Adrenal gland (tissue), 9 donors: ENCODE measurements at regions not wholly inside any gene's neighbourhood (a gene's known extent, or its start where the extent isn't known, plus 50 kb on each side); places are given as distances from the start of the nearest gene placed in this dataset.

Experiments used
- DNase-seq, 7 donors: peaks; one replicate each; pipeline ENCODE4 v3.0.0-alpha.2; 2019 to 2020
- H3K27ac ChIP-seq, 5 donors: fragments of 200-600 bp; sonication (generic) in 4 of 5; 1 replicate in 3 of 5; 2 replicates in 2 of 5; pipeline versions ENCODE4 v1.5.1 to v1.8.0; 2016 to 2020; ENCODE audit warnings: mild to moderate bottlenecking in 1 of 5
- H3K27me3 ChIP-seq: fragments of 200-600 bp; 2 replicates; pipeline ENCODE4 v1.8.0; 2021
- H3K36me3 ChIP-seq, 2 donors: fragments of 200-600 bp; replicated peaks in 1 of 2; 1 replicate in 1 of 2; 2 replicates in 1 of 2; pipeline versions ENCODE4 v1.5.1 to v1.8.0; 2018 to 2022
- H3K4me1 ChIP-seq, 2 donors: fragments of 200-600 bp; replicated peaks in 1 of 2; 1 replicate in 1 of 2; 2 replicates in 1 of 2; pipeline versions ENCODE4 v1.5.1 to v1.8.0; 2018 to 2021
- H3K4me3 ChIP-seq, 4 donors: fragments of 200-600 bp; sonication (generic) in 3 of 4; one replicate each; pipeline ENCODE4 v1.5.1; 2016 to 2018
- H3K9me3 ChIP-seq, 3 donors: fragments of 200-600 bp; sonication (generic) in 1 of 3; replicated peaks in 1 of 3; 1 replicate in 2 of 3; 2 replicates in 1 of 3; pipeline versions ENCODE4 v1.5.1 to v1.8.0; 2016 to 2021
- POLR2A ChIP-seq, 2 donors: fragments of 450-650 bp; IDR thresholded peaks; one replicate each; pipeline ENCODE4 v1.6.1; 2017; ENCODE audit warnings: antibody characterized with exemption in 2 of 2, mild to moderate bottlenecking in 2 of 2, moderate library complexity in 1 of 2
- WGBS, 4 donors: extraction: QIAGEN DNeasy Blood & Tissue Kit in 2 of 4; methylation state at CpG; one replicate each; pipeline versions ENCODE4 v1.1.5 to v1.1.7; 2013 to 2017; 5-methylcytosine and 5-hydroxymethylcytosine counted together
- intact Hi-C, 2 donors: fragments of 100-400 bp; cut with DNase I; formaldehyde crosslinking; loops; one replicate each; pipeline versions ENCODE4 v1.14.1 to v1.15.0; 2022 to 2023
- TF ChIP-seq, protein P1 (sequence below), 6 experiments: fragments of 450-650 bp in 4 of 6; fragments of 200-600 bp in 2 of 6; sonication (generic) in 1 of 6; IDR thresholded peaks; 1 replicate in 5 of 6; 2 replicates in 1 of 6; pipeline versions ENCODE4 v1.5.1 to v1.8.0; 2016 to 2021; ENCODE audit warnings: antibody characterized with exemption in 6 of 6, mild to moderate bottlenecking in 2 of 6, moderate library complexity in 1 of 6
- donor health status: healthy with polysubstance abuse.
- donor health status: Bipolar disorder and iron deficiency.
- donor health status: DM: yes; HTN: yes; CAD: no.
- donor health status: DM: no; HTN: no; CAD: no.
- donor health status: DM: no; HTN: no; CAD: no.

DNA sequence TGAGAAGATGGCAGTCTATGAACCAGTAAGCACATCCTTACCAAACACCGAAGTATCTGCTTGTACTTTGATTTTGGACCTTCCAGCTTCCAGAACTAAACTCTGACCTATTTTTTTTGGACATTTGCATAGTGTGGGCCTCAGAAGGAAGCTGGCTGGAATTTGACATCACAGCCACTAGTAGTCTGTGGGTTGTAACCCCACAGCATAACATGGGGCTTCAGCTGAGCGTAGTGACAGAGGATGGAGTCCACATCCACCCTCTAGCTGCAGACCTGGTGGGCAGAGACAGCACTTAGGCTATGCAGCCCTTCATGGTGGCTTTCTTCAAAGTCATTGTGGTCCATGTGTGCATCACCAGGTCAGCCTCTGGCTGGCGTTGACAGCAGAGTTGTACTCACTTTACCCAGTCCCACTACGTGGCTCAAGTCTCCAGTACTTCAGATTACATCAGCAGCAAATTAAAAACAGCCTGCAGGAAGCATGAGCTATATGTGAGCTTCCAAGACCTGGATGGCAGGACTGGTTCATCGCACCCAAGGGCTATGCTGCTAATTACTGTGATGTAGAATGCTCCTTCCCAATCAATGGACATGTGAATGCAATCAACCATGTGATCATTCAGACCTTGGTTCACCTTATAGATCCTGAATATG, 58.6 kb upstream of the VPREB1 start:
- no peak for TF ChIP-seq POLR2A (IDR thresholded peaks at IDR 0.05)
- TF ChIP-seq, protein P1, sequence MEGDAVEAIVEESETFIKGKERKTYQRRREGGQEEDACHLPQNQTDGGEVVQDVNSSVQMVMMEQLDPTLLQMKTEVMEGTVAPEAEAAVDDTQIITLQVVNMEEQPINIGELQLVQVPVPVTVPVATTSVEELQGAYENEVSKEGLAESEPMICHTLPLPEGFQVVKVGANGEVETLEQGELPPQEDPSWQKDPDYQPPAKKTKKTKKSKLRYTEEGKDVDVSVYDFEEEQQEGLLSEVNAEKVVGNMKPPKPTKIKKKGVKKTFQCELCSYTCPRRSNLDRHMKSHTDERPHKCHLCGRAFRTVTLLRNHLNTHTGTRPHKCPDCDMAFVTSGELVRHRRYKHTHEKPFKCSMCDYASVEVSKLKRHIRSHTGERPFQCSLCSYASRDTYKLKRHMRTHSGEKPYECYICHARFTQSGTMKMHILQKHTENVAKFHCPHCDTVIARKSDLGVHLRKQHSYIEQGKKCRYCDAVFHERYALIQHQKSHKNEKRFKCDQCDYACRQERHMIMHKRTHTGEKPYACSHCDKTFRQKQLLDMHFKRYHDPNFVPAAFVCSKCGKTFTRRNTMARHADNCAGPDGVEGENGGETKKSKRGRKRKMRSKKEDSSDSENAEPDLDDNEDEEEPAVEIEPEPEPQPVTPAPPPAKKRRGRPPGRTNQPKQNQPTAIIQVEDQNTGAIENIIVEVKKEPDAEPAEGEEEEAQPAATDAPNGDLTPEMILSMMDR (IDR thresholded peaks at IDR 0.05) = no peak
- Histone ChIP-seq H3K36me3 (no peaks in the 10 kb centered on the region), H3K27me3 (peaks cover 11% of the 10 kb centered on the region), H3K27ac (no peak overlapping the region), H3K4me1 (no peaks in the 10 kb centered on the region), H3K9me3 (no peaks in the 10 kb centered on the region), H3K4me3 (no peak overlapping the region)
- intact Hi-C loops = no loop called here
- WGBS, 4 donors = 48 to 63% (median 57%) methylated on average over 4 to 5 of the region's 5 CpGs
- no peak for DNase-seq

DNA sequence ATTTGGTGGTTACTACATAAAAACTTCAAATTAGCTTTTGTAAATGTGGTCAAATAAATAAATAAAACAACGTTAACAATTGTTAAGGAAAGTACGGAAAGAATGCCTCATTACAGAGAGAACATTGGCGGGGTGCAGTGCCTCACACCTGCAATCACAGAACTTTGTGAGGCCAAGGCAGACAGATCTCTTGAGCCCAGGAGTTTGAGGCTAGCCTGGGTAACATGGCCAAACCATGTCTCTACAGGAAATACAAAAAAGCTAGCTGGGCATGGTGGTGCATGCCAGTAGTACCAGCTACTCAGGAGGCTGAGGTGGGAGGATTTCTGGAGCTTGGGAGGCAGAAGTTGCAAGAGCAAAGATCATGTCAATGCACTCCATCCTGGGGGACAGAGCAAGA, 59.4 kb upstream of the VPREB1 start:
- H3K9me3 ChIP-seq = no peaks in the 10 kb centered on the region
- H3K36me3 ChIP-seq = no peaks in the 10 kb centered on the region
- no peak for TF ChIP-seq POLR2A (IDR thresholded peaks at IDR 0.05)
- TF ChIP-seq, protein P1 (IDR thresholded peaks at IDR 0.05) = no peak
- H3K27ac ChIP-seq = no peak overlapping the region
- H3K27me3 ChIP-seq = peaks cover 11% of the 10 kb centered on the region
- no peaks in the 10 kb centered on the region for H3K4me1 ChIP-seq
- intact Hi-C loops = no loop called here
- 58 to 63% (median 60%) methylated on average over 3 of the region's 3 CpGs for WGBS, 4 donors
- DNase-seq = no peak
- H3K4me3 ChIP-seq = no peak overlapping the region

DNA sequence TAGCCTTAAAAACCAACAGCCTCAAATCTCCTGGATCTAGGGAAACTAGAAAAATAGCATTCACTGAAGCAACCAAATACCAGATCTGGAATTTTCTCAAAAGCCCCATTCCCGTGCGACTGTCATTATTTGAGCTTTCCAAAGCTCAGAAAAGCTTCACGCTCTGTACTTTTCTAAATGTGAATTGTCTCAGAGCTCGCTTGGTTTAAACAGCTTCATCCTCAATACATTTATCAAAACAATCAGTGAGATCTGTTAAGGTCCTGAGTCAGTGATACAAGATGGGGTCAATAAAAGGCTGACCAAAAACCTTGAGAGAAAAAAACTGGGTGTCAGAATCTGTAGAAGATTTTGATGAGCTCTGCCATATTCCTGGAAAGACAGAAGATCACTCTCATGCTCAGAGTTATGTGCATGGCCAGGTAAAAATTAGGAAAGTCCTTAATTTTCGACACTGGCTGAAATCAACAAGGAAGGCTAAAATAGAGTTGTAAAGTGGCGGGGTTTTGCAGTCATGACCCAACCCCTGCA, 60.2 kb upstream of the VPREB1 start:
- no peak for DNase-seq
- no peak overlapping the region for H3K4me3 ChIP-seq
- 51 to 66% (median 62%) methylated on average over 6 of the region's 6 CpGs for WGBS, 4 donors
- no peak overlapping the region for H3K27ac ChIP-seq
- intact Hi-C loops = no loop called here
- peaks cover 11% of the 10 kb centered on the region for H3K27me3 ChIP-seq
- H3K9me3 ChIP-seq = no peaks in the 10 kb centered on the region
- no peaks in the 10 kb centered on the region for H3K36me3 ChIP-seq
- H3K4me1 ChIP-seq = no peaks in the 10 kb centered on the region
- TF ChIP-seq, protein P1 (IDR thresholded peaks at IDR 0.05) = no peak
- no peak for TF ChIP-seq POLR2A (IDR thresholded peaks at IDR 0.05)

DNA sequence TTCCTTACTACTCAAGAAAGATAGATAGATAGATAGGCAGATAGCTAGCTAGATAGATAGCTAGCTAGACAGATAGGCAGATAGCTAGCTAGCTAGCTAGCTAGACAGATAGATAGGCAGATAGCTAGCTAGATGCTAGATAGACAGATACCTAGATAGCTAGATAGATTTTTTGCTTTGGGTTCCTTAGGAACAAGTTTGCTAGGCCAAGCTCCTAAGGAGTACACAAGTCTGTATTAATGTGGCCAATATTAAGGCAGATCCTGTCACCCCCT, 61.7 kb upstream of the VPREB1 start:
- peaks cover 11% of the 10 kb centered on the region for H3K27me3 ChIP-seq

More for the DNA sequence above, 61.7 kb upstream of the VPREB1 start:
- Histone ChIP-seq H3K36me3 (no peaks in the 10 kb centered on the region), H3K4me1 (no peaks in the 10 kb centered on the region), H3K27ac (no peak overlapping the region), H3K4me3 (no peak overlapping the region), H3K9me3 (no peaks in the 10 kb centered on the region)
- intact Hi-C loops = no loop called here
- no peak for TF ChIP-seq POLR2A (IDR thresholded peaks at IDR 0.05)
- TF ChIP-seq, protein P1 (IDR thresholded peaks at IDR 0.05) = no peak
- no peak for DNase-seq
